HepG2 (cell line): ENCODE measurements at regions not wholly inside any gene's neighbourhood (a gene's known extent, or its start where the extent isn't known, plus 50 kb on each side); places are given as distances from the start of the nearest gene placed in this dataset.

ENCODE experiments used
- AHDC1 ChIP-seq: sonication (generic); formaldehyde crosslinking; IDR thresholded peaks from 2 replicates; pipeline ENCODE4 v1.5.1; 2020; ENCODE audit warnings: mild to moderate bottlenecking, missing genetic modification reagents, borderline replicate concordance
- FOXC1 ChIP-seq: sonication (generic); formaldehyde crosslinking; IDR thresholded peaks from 2 replicates; pipeline ENCODE4 v1.8.0; 2022; ENCODE audit warnings: mild to moderate bottlenecking, missing genetic modification reagents, borderline replicate concordance
- HES4 ChIP-seq: sonication (generic); formaldehyde crosslinking; IDR thresholded peaks from 2 replicates; pipeline ENCODE4 v1.9.0; 2021; ENCODE audit warnings: mild to moderate bottlenecking, missing genetic modification reagents, borderline replicate concordance
- HNRNPUL1 ChIP-seq: fragments of 200-400 bp; formaldehyde crosslinking; IDR thresholded peaks from 2 replicates; pipeline ENCODE4 v1.6.1; 2017; ENCODE audit warnings: low read depth, mild to moderate bottlenecking, low read length, moderate library complexity
- KLF16 ChIP-seq, 2 experiments: sonication (generic) in 1 of 2; formaldehyde crosslinking in 1 of 2; IDR thresholded peaks; 2 replicates each; pipeline versions ENCODE4 v1.6.1 to v1.8.0; 2016 to 2023; ENCODE audit warnings: missing genetic modification reagents in 2 of 2, missing compliant biosample characterization in 1 of 2
- SAP130 ChIP-seq: IDR thresholded peaks from 2 replicates; pipeline ENCODE4 v1.6.1; 2016; ENCODE audit warnings: low read depth
- TCF7L2 ChIP-seq: IDR thresholded peaks from 2 replicates; pipeline ENCODE4 v1.6.1; 2011; ENCODE audit warnings: mild to moderate bottlenecking, low read depth, low read length, moderate library complexity
- ZBTB1 ChIP-seq: sonication (generic); formaldehyde crosslinking; IDR thresholded peaks from 2 replicates; pipeline ENCODE4 v1.4.0; 2020; ENCODE audit warnings: missing genetic modification reagents, borderline replicate concordance
- ZBTB20 ChIP-seq: sonication (generic); formaldehyde crosslinking; IDR thresholded peaks from 2 replicates; pipeline ENCODE4 v1.8.1; 2023; ENCODE audit warnings: missing genetic modification reagents, low read depth, mild to moderate bottlenecking, borderline replicate concordance
- ZBTB7B ChIP-seq: sonication (generic); formaldehyde crosslinking; IDR thresholded peaks from 2 replicates; pipeline ENCODE4 v1.4.0; 2020; ENCODE audit warnings: missing genetic modification reagents
- ZKSCAN1 ChIP-seq: fragments of 150-350 bp; IDR thresholded peaks from 2 replicates; pipeline ENCODE4 v1.6.1; 2014; ENCODE audit warnings: low read length
- ZNF276 ChIP-seq: sonication (generic); formaldehyde crosslinking; IDR thresholded peaks from 2 replicates; pipeline ENCODE4 v1.4.0; 2020; ENCODE audit warnings: mild to moderate bottlenecking, low read depth, missing genetic modification reagents
- ZNF501 ChIP-seq: sonication (generic); formaldehyde crosslinking; IDR thresholded peaks from 2 replicates; pipeline ENCODE4 v1.5.1; 2020; ENCODE audit warnings: mild to moderate bottlenecking, moderate library complexity, missing genetic modification reagents
- ZNF639 ChIP-seq: conservative IDR thresholded peaks from 2 replicates; pipeline ENCODE4 v1.6.1; 2018; ENCODE audit warnings: missing genetic modification reagents
- ZNF704 ChIP-seq: sonication (generic); formaldehyde crosslinking; IDR thresholded peaks from 2 replicates; pipeline ENCODE4 v1.8.1; 2023; ENCODE audit warnings: mild to moderate bottlenecking, inconsistent platforms, moderate library complexity, missing genetic modification reagents, borderline replicate concordance
- ZNF749 ChIP-seq: sonication (generic); formaldehyde crosslinking; IDR thresholded peaks from 2 replicates; pipeline ENCODE4 v1.8.0; 2022; ENCODE audit warnings: mild to moderate bottlenecking, missing genetic modification reagents, moderate library complexity, borderline replicate concordance
- TF ChIP-seq, protein P1 (sequence below): sonication (generic); formaldehyde crosslinking; IDR thresholded peaks from 2 replicates; pipeline ENCODE4 v1.4.0; 2020; ENCODE audit warnings: missing genetic modification reagents, mild to moderate bottlenecking, borderline replicate concordance

GRCh38 chr1:212228591-212229119 is 56.6 kb upstream of the PPP2R5A start (continued):
- TF ChIP-seq KLF16 (CRISPR knock-in tag; IDR thresholded peaks at IDR 0.05) (peak in 1 of 2 experiments; percentile 35; a peak in 1 of 4 replicates), ZNF639 (CRISPR knock-in tag) (no peak), AHDC1 (no peak), FOXC1 (CRISPR knock-in tag) (no peak), ZKSCAN1 (no peak), ZNF704 (CRISPR knock-in tag) (no peak), ZBTB20 (peak; percentile 29; the same call in 1 of the 2 replicates), HES4 (CRISPR knock-in tag) (no peak), ZNF501 (CRISPR knock-in tag) (no peak), SAP130 (peak; percentile 72), HNRNPUL1 (no peak), ZNF749 (CRISPR knock-in tag) (no peak), ZBTB1 (CRISPR knock-in tag) (no peak), ZBTB7B (CRISPR knock-in tag) (peak; percentile 48; the same call in 1 of the 2 replicates), ZNF276 (CRISPR knock-in tag) (no peak), TCF7L2 (no peak)
- TF ChIP-seq, protein P1, sequence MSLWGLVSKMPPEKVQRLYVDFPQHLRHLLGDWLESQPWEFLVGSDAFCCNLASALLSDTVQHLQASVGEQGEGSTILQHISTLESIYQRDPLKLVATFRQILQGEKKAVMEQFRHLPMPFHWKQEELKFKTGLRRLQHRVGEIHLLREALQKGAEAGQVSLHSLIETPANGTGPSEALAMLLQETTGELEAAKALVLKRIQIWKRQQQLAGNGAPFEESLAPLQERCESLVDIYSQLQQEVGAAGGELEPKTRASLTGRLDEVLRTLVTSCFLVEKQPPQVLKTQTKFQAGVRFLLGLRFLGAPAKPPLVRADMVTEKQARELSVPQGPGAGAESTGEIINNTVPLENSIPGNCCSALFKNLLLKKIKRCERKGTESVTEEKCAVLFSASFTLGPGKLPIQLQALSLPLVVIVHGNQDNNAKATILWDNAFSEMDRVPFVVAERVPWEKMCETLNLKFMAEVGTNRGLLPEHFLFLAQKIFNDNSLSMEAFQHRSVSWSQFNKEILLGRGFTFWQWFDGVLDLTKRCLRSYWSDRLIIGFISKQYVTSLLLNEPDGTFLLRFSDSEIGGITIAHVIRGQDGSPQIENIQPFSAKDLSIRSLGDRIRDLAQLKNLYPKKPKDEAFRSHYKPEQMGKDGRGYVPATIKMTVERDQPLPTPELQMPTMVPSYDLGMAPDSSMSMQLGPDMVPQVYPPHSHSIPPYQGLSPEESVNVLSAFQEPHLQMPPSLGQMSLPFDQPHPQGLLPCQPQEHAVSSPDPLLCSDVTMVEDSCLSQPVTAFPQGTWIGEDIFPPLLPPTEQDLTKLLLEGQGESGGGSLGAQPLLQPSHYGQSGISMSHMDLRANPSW = no peak
